Activated T-helper 9 cell treated with anti-CD3 and anti-CD28 coated beads, Interleukin-2, amount 50 U/mL, for 16 hours (primary cell): ENCODE measurements at regions not wholly inside any gene's neighbourhood (a gene's known extent, or its start where the extent isn't known, plus 50 kb on each side); places are given as distances from the start of the nearest gene placed in this dataset.

Experiments used
- DNase-seq: peaks from one replicate; pipeline ENCODE4 v3.0.0-alpha.2; 2020; ENCODE audit warnings: low read depth

- no peak for DNase-seq
These were observed 1519.0 kb upstream of the MIR17HG start for GRCh38 chr13:89828506-89828905.

- DNase-seq, result no peak
These were observed 1516.3 kb upstream of the MIR17HG start for GRCh38 chr13:89831157-89831556.

- DNase-seq, result no peak
These were observed 1514.7 kb upstream of the MIR17HG start for GRCh38 chr13:89832827-89833226.

- no peak for DNase-seq
These were observed 1503.9 kb upstream of the MIR17HG start for GRCh38 chr13:89843621-89844020.

- no peak for DNase-seq
These were observed 1501.6 kb upstream of the MIR17HG start for GRCh38 chr13:89845874-89846273.

- no peak for DNase-seq
These were observed 1500.4 kb upstream of the MIR17HG start for GRCh38 chr13:89846926-89847585.

GRCh38 chr13:89852570-89852969, 1494.9 kb upstream of the MIR17HG start:
- DNase-seq, result no peak

- no peak for DNase-seq
These were observed 1491.0 kb upstream of the MIR17HG start for GRCh38 chr13:89856512-89856911.

GRCh38 chr13:89857502-89857901, 1490.0 kb upstream of the MIR17HG start:
- DNase-seq, result no peak

- no peak for DNase-seq
These were observed 1485.3 kb upstream of the MIR17HG start for GRCh38 chr13:89862011-89862690.

- DNase-seq, result no peak
These were observed 1484.8 kb upstream of the MIR17HG start for GRCh38 chr13:89862691-89863036.

GRCh38 chr13:89865164-89866064, 1482.1 kb upstream of the MIR17HG start:
- DNase-seq, result no peak

GRCh38 chr13:89869312-89869711, 1478.2 kb upstream of the MIR17HG start:
- no peak for DNase-seq

GRCh38 chr13:89878904-89879303, 1468.6 kb upstream of the MIR17HG start:
- DNase-seq, result no peak

- DNase-seq, result no peak
These were observed 1467.3 kb upstream of the MIR17HG start for GRCh38 chr13:89880201-89880600.

GRCh38 chr13:89883893-89884448, 1463.5 kb upstream of the MIR17HG start:
- DNase-seq, result no peak

- no peak for DNase-seq
These were observed 1456.7 kb upstream of the MIR17HG start for GRCh38 chr13:89890806-89891205.

- DNase-seq, result no peak
These were observed 1456.1 kb upstream of the MIR17HG start for GRCh38 chr13:89891416-89891815.

GRCh38 chr13:89897681-89898080, 1449.8 kb upstream of the MIR17HG start:
- no peak for DNase-seq

- no peak for DNase-seq
These were observed 1448.0 kb upstream of the MIR17HG start for GRCh38 chr13:89899302-89900103.

GRCh38 chr13:89900104-89900765, 1447.3 kb upstream of the MIR17HG start:
- DNase-seq, result no peak
